H9 (cell line): ENCODE measurements at regions not wholly inside any gene's neighbourhood (a gene's known extent, or its start where the extent isn't known, plus 50 kb on each side); places are given as distances from the start of the nearest gene placed in this dataset.

Source experiments
- DNase-seq: peaks from one replicate; pipeline ENCODE4 v3.0.0-alpha.2; 2017
- H2AFZ ChIP-seq: one replicate; pipeline ENCODE4 v1.6.1; 2013; ENCODE audit warnings: mild to moderate bottlenecking, low read length, control low read depth, moderate library complexity
- H2AK5ac ChIP-seq: 2 replicates; pipeline ENCODE4 v1.6.1; 2013; ENCODE audit warnings: low read length, control low read depth, mixed read lengths; ENCODE audit not compliant: insufficient read length
- H2BK120ac ChIP-seq: one replicate; pipeline ENCODE4 v1.6.1; 2013; ENCODE audit warnings: low read depth, mild to moderate bottlenecking, low read length, control low read depth, inconsistent platforms; ENCODE audit not compliant: poor library complexity, severe bottlenecking
- H2BK12ac ChIP-seq: 2 replicates; pipeline ENCODE4 v1.6.1; 2013; ENCODE audit warnings: low read length, control low read depth, mixed read lengths, low read depth; ENCODE audit not compliant: insufficient read length
- H2BK15ac ChIP-seq: 2 replicates; pipeline ENCODE4 v1.6.1; 2013; ENCODE audit warnings: low read depth, low read length, control low read depth
- H2BK20ac ChIP-seq: one replicate; pipeline ENCODE4 v1.6.1; 2013; ENCODE audit warnings: low read depth, mild to moderate bottlenecking, low read length, control low read depth, inconsistent platforms; ENCODE audit not compliant: poor library complexity, severe bottlenecking
- H2BK5ac ChIP-seq: 2 replicates; pipeline ENCODE4 v1.6.1; 2013; ENCODE audit warnings: low read length, control low read depth, mixed read lengths; ENCODE audit not compliant: insufficient read length
- H3K14ac ChIP-seq: 2 replicates; pipeline ENCODE4 v1.6.1; 2013; ENCODE audit warnings: low read length, control low read depth; ENCODE audit not compliant: insufficient read depth
- H3K18ac ChIP-seq: 2 replicates; pipeline ENCODE4 v1.6.1; 2013; ENCODE audit warnings: low read depth, mild to moderate bottlenecking, mixed read lengths, low read length, control low read depth; ENCODE audit not compliant: insufficient read length
- H3K23ac ChIP-seq: 2 replicates; pipeline ENCODE4 v1.6.1; 2013; ENCODE audit warnings: low read length, control low read depth, mixed read lengths, low read depth; ENCODE audit not compliant: insufficient read length
- H3K23me2 ChIP-seq: 2 replicates; pipeline ENCODE4 v1.6.1; 2013; ENCODE audit warnings: low read depth, mild to moderate bottlenecking, mixed read lengths, low read length, control low read depth; ENCODE audit not compliant: insufficient read length, poor library complexity, severe bottlenecking
- H3K27ac ChIP-seq: 2 replicates; pipeline ENCODE4 v1.5.1; 2013; ENCODE audit warnings: low read length, control low read depth, mixed read lengths, low read depth; ENCODE audit not compliant: insufficient read length
- H3K27me3 ChIP-seq: 2 replicates; pipeline ENCODE4 v1.6.1; 2013; ENCODE audit warnings: low read length, control low read depth, inconsistent platforms; ENCODE audit not compliant: insufficient read depth
- H3K4ac ChIP-seq: 2 replicates; pipeline ENCODE4 v1.6.1; 2013; ENCODE audit warnings: low read depth, mild to moderate bottlenecking, control low read depth, inconsistent platforms, low read length, moderate library complexity
- H3K4me1 ChIP-seq: 2 replicates; pipeline ENCODE4 v1.6.1; 2013; ENCODE audit warnings: low read length, control low read depth, inconsistent platforms; ENCODE audit not compliant: insufficient read depth
- H3K4me2 ChIP-seq: 2 replicates; pipeline ENCODE4 v1.6.1; 2013; ENCODE audit warnings: low read length, control low read depth, mixed read lengths; ENCODE audit not compliant: insufficient read length, insufficient read depth
- H3K56ac ChIP-seq: 2 replicates; pipeline ENCODE4 v1.6.1; 2013; ENCODE audit warnings: low read depth, mild to moderate bottlenecking, mixed read lengths, low read length, control low read depth; ENCODE audit not compliant: insufficient read length
- H3K79me1 ChIP-seq: 2 replicates; pipeline ENCODE4 v1.6.1; 2013; ENCODE audit warnings: low read depth, mild to moderate bottlenecking, moderate library complexity, low read length, control low read depth, inconsistent platforms; ENCODE audit not compliant: insufficient read depth, poor library complexity, severe bottlenecking
- H3K79me2 ChIP-seq: 2 replicates; pipeline ENCODE4 v1.6.1; 2013; ENCODE audit warnings: low read length, control low read depth, inconsistent platforms; ENCODE audit not compliant: insufficient read depth
- H3K9ac ChIP-seq: 2 replicates; pipeline ENCODE4 v1.6.1; 2013; ENCODE audit warnings: low read length, control low read depth, mixed read lengths; ENCODE audit not compliant: insufficient read length; ENCODE audit errors: extremely low read depth
- H3K9me3 ChIP-seq: one replicate; pipeline ENCODE4 v1.6.1; 2013; ENCODE audit warnings: low read depth, low read length, inconsistent platforms; ENCODE audit not compliant: control insufficient read depth
- H3T11ph ChIP-seq: one replicate; pipeline ENCODE4 v1.6.1; 2013; ENCODE audit warnings: mild to moderate bottlenecking, low read length, control low read depth, inconsistent platforms
- H4K20me1 ChIP-seq: one replicate; pipeline ENCODE4 v1.6.1; 2013; ENCODE audit not compliant: control insufficient read depth, insufficient read length, insufficient read depth
- H4K5ac ChIP-seq: 2 replicates; pipeline ENCODE4 v1.6.1; 2013; ENCODE audit warnings: low read depth, mild to moderate bottlenecking, mixed read lengths, low read length, control low read depth; ENCODE audit not compliant: insufficient read length
- H4K8ac ChIP-seq: replicated peaks from 2 replicates; pipeline ENCODE4 v1.6.1; 2013; ENCODE audit warnings: low read length, control low read depth, mixed read lengths, low read depth; ENCODE audit not compliant: insufficient read length
- H4K91ac ChIP-seq: 2 replicates; pipeline ENCODE4 v1.6.1; 2013; ENCODE audit warnings: low read depth, mild to moderate bottlenecking, moderate library complexity, mixed read lengths, low read length, control low read depth; ENCODE audit not compliant: insufficient read length
- H3K27ac Mint-ChIP-seq, 3 experiments: 2 replicates in 2 of 3; 3 replicates in 1 of 3; pipeline ENCODE4 v1.8.0; 2020 to 2021; ENCODE audit warnings: mixed read lengths in 3 of 3, mild to moderate bottlenecking in 1 of 3, moderate library complexity in 1 of 3
- H3K27me3 Mint-ChIP-seq: 2 replicates; pipeline ENCODE4 v1.8.0; 2021; ENCODE audit warnings: low read depth, mild to moderate bottlenecking, moderate library complexity, mixed read lengths
- H3K36me3 Mint-ChIP-seq, 3 experiments: 2 replicates in 2 of 3; 3 replicates in 1 of 3; pipeline ENCODE4 v1.8.0; 2020 to 2021; ENCODE audit warnings: low read depth in 3 of 3, mixed read lengths in 3 of 3; ENCODE audit not compliant: insufficient read depth in 1 of 3
- H3K4me1 Mint-ChIP-seq, 2 experiments: 2 replicates each; pipeline ENCODE4 v1.8.0; 2020; ENCODE audit warnings: mixed read lengths in 2 of 2
- H3K4me3 Mint-ChIP-seq, 2 experiments: 2 replicates in 1 of 2; 3 replicates in 1 of 2; pipeline ENCODE4 v1.8.0; 2020 to 2021; ENCODE audit warnings: mild to moderate bottlenecking in 2 of 2, mixed read lengths in 2 of 2, moderate library complexity in 1 of 2
- H3K9me3 Mint-ChIP-seq, 2 experiments: 2 replicates in 1 of 2; 3 replicates in 1 of 2; pipeline ENCODE4 v1.8.0; 2020; ENCODE audit warnings: mild to moderate bottlenecking in 2 of 2, mixed read lengths in 2 of 2, moderate library complexity in 1 of 2
- CTCF ChIP-seq: fragments of 200-600 bp; sonication (generic); conservative IDR thresholded peaks from 3 replicates; pipeline ENCODE4 v1.8.0; 2021; ENCODE audit warnings: antibody characterized with exemption, mild to moderate bottlenecking
- WGBS: extraction: QIAGEN DNeasy Blood & Tissue Kit; methylation state at CpG from one replicate; pipeline ENCODE4 v1.1.7; 2013; ENCODE audit warnings: missing lambda C conversion rate, low lambda C conversion rate, mixed read lengths; ENCODE audit not compliant: insufficient read length; ENCODE audit errors: extremely low coverage; 5-methylcytosine and 5-hydroxymethylcytosine counted together

GRCh38 chrX:142593361-142593862, 388.3 kb upstream of the MAGEC2 start:
- Mint-ChIP-seq H3K27ac (no peak overlapping the region), H3K36me3 (peaks cover 0 to 2% (median 2%) of the 10 kb centered on the region in 3 experiments; a peak in 4 of 7 replicates), H3K4me1 (no peaks in the 10 kb centered on the region), H3K9me3 (peaks cover 49 to 64% of the 10 kb centered on the region in 2 experiments), H3K27me3 (no peaks in the 10 kb centered on the region), H3K4me3 (no peak overlapping the region)
- no peak for TF ChIP-seq CTCF
- Histone ChIP-seq H3K79me1 (no peaks in the 10 kb centered on the region), H3K4me2 (no peak overlapping the region), H3K9me3 (peaks cover 13% of the 10 kb centered on the region), H2BK12ac (no peak overlapping the region), H2BK20ac (no peak overlapping the region), H3K4me1 (no peaks in the 10 kb centered on the region), H2BK120ac (no peak overlapping the region), H4K20me1 (no peaks in the 10 kb centered on the region), H3K23me2 (no peaks in the 10 kb centered on the region), H3K9ac (no peak overlapping the region), H4K91ac (no peak overlapping the region), H3K14ac (no peak overlapping the region), H3K27me3 (no peaks in the 10 kb centered on the region), H3K23ac (no peak overlapping the region), H3K27ac (no peak overlapping the region), H3K4ac (no peak overlapping the region), H3K18ac (no peak overlapping the region), H4K5ac (no peak overlapping the region), H4K8ac (no peak overlapping the region), H2AFZ (no peak overlapping the region), H2BK5ac (no peak overlapping the region), H2AK5ac (no peak overlapping the region), H2BK15ac (no peak overlapping the region), H3K79me2 (no peaks in the 10 kb centered on the region), H3K56ac (no peak overlapping the region), H3T11ph (no peak overlapping the region)
- no CpG with 5 or more reads among the region's 7 CpGs for WGBS
- no peak for DNase-seq
